IMR-90 (cell line): ENCODE measurements at regions not wholly inside any gene's neighbourhood (a gene's known extent, or its start where the extent isn't known, plus 50 kb on each side); places are given as distances from the start of the nearest gene placed in this dataset.

Source experiments
- ATAC-seq: fragments of 200-7000 bp; cut with Tn5 transposase; 2 replicates; pipeline ENCODE4 v1.9.1; 2020; ENCODE audit warnings: low read depth, mild to moderate bottlenecking, moderate library complexity
- BruUV-seq: library from RNA; stranded (reverse); fragments of 400-500 nt; replicated peaks from 2 replicates; lab custom pipeline; 2021; lab: Mats Ljungman, UMichigan
- CTCF ChIA-PET: fragments of 300-600 bp; formaldehyde crosslinking; extraction: SDS; loops from one replicate; lab custom pipeline; 2021; ENCODE audit warnings: antibody characterized with exemption; lab: Yijun Ruan, JAX
- POLR2A ChIA-PET: fragments of 300-600 bp; sonication (Branson Sonifier 250); formaldehyde crosslinking; loops from one replicate; lab custom pipeline; 2022; ENCODE audit warnings: antibody characterized with exemption; ENCODE audit not compliant: unreplicated experiment; lab: Charles Lee
- DNase-seq: peaks from one replicate; pipeline ENCODE4 v3.0.0; 2013
- H2AFZ ChIP-seq: replicated peaks from 2 replicates; pipeline ENCODE3; 2013; ENCODE audit warnings: low read length, mild to moderate bottlenecking; ENCODE audit not compliant: poor library complexity
- H2AK5ac ChIP-seq: 2 replicates; pipeline ENCODE4 v1.6.1; 2013; ENCODE audit warnings: low read depth, low read length, inconsistent platforms
- H2AK9ac ChIP-seq: replicated peaks from 2 replicates; pipeline ENCODE3; 2013; ENCODE audit warnings: mild to moderate bottlenecking, low read depth, low read length, moderate library complexity; ENCODE audit not compliant: poor library complexity
- H2BK120ac ChIP-seq: 2 replicates; pipeline ENCODE4 v1.6.1; 2013; ENCODE audit warnings: low read depth, low read length, inconsistent platforms
- H2BK15ac ChIP-seq: 3 replicates; pipeline ENCODE4 v1.6.1; 2013; ENCODE audit warnings: low read depth, low read length, inconsistent platforms
- H2BK20ac ChIP-seq: 2 replicates; pipeline ENCODE4 v1.6.1; 2013; ENCODE audit warnings: low read depth, mild to moderate bottlenecking, inconsistent platforms, low read length, moderate library complexity
- H2BK5ac ChIP-seq: 2 replicates; pipeline ENCODE4 v1.6.1; 2013; ENCODE audit warnings: mild to moderate bottlenecking, low read depth, low read length, inconsistent platforms; ENCODE audit not compliant: poor library complexity, severe bottlenecking
- H3K14ac ChIP-seq: replicated peaks from 2 replicates; pipeline ENCODE4 v1.6.1; 2013; ENCODE audit warnings: low read depth, low read length, inconsistent platforms
- H3K18ac ChIP-seq: 2 replicates; pipeline ENCODE4 v1.6.1; 2013; ENCODE audit warnings: low read depth, low read length, control low read depth
- H3K23ac ChIP-seq: 2 replicates; pipeline ENCODE4 v1.6.1; 2013; ENCODE audit warnings: low read depth, low read length, inconsistent platforms
- H3K27ac ChIP-seq: 2 replicates; pipeline ENCODE4 v1.5.1; 2013; ENCODE audit warnings: mild to moderate bottlenecking, control low read depth, low read length; ENCODE audit not compliant: insufficient read depth
- H3K27me3 ChIP-seq: 2 replicates; pipeline ENCODE4 v1.6.1; 2013; ENCODE audit warnings: low read length; ENCODE audit not compliant: control insufficient read depth, insufficient read depth
- H3K36me3 ChIP-seq: 2 replicates; pipeline ENCODE4 v1.6.1; 2013; ENCODE audit warnings: low read length, mixed read lengths; ENCODE audit not compliant: control insufficient read depth, insufficient read depth
- H3K4ac ChIP-seq: 2 replicates; pipeline ENCODE4 v1.6.1; 2013; ENCODE audit warnings: low read depth, low read length, inconsistent platforms
- H3K4me1 ChIP-seq: 2 replicates; pipeline ENCODE4 v1.6.1; 2013; ENCODE audit warnings: low read length, mixed read lengths; ENCODE audit not compliant: control insufficient read depth, insufficient read depth
- H3K4me2 ChIP-seq: 2 replicates; pipeline ENCODE4 v1.6.1; 2013; ENCODE audit warnings: low read depth, mild to moderate bottlenecking, control low read depth, low read length, moderate library complexity
- H3K4me3 ChIP-seq: 2 replicates; pipeline ENCODE4 v1.5.1; 2013; ENCODE audit warnings: low read depth, mild to moderate bottlenecking, control low read depth, low read length, moderate library complexity; ENCODE audit not compliant: insufficient read depth
- H3K56ac ChIP-seq: 2 replicates; pipeline ENCODE4 v1.6.1; 2013; ENCODE audit warnings: low read length, inconsistent platforms; ENCODE audit not compliant: insufficient read depth; ENCODE audit errors: extremely low read depth
- H3K79me1 ChIP-seq, 2 experiments: 2 replicates each; pipeline ENCODE4 v1.6.1; 2013; ENCODE audit warnings: low read length in 2 of 2, inconsistent platforms in 1 of 2, low read depth in 1 of 2
- H3K9ac ChIP-seq: 2 replicates; pipeline ENCODE4 v1.6.1; 2013; ENCODE audit warnings: low read depth, low read length, control low read depth
- H3K9me1 ChIP-seq: 2 replicates; pipeline ENCODE4 v1.6.1; 2013; ENCODE audit warnings: low read length, inconsistent platforms; ENCODE audit not compliant: insufficient read depth
- H3K9me3 ChIP-seq: 2 replicates; pipeline ENCODE4 v1.6.1; 2013; ENCODE audit warnings: low read length; ENCODE audit not compliant: control insufficient read depth, insufficient read depth
- H4K20me1 ChIP-seq: 2 replicates; pipeline ENCODE4 v1.6.1; 2013; ENCODE audit warnings: low read length, inconsistent platforms; ENCODE audit not compliant: insufficient read depth
- H4K5ac ChIP-seq: 2 replicates; pipeline ENCODE4 v1.6.1; 2013; ENCODE audit warnings: mild to moderate bottlenecking, low read depth, low read length, control low read depth
- H4K8ac ChIP-seq, 2 experiments: 2 replicates each; pipeline ENCODE4 v1.6.1; 2013; ENCODE audit warnings: low read depth in 2 of 2, low read length in 2 of 2, control low read depth in 1 of 2, inconsistent platforms in 1 of 2
- H4K91ac ChIP-seq: 2 replicates; pipeline ENCODE4 v1.6.1; 2013; ENCODE audit warnings: low read depth, low read length, inconsistent platforms; ENCODE audit not compliant: insufficient read depth
- CHD1 ChIP-seq: IDR thresholded peaks from 2 replicates; pipeline ENCODE4 v1.6.1; 2012; ENCODE audit warnings: low read depth, low read length, improper control_type of control experiment
- MAFK ChIP-seq: IDR thresholded peaks from 2 replicates; pipeline ENCODE4 v1.6.1; 2012; ENCODE audit warnings: low read depth, low read length, improper control_type of control experiment
- WGBS, 2 experiments: methylation state at CpG; one replicate each; pipeline versions ENCODE4 v1.1.5 to v1.1.7; 2013; ENCODE audit warnings: missing lambda C conversion rate in 2 of 2; ENCODE audit not compliant: insufficient read length in 1 of 2; ENCODE audit errors: extremely low coverage in 2 of 2; 5-methylcytosine and 5-hydroxymethylcytosine counted together
- dilution Hi-C: fragments of 300-500 bp; cut with HindIII; formaldehyde crosslinking; loops from one replicate; pipeline ENCODE4 v1.14.3; 2018; ENCODE audit warnings: low sequenced_read_pairs; ENCODE audit not compliant: unreplicated experiment
- in situ Hi-C: fragments of 300-500 bp; cut with MboI; formaldehyde crosslinking; loops from 3 replicates; pipeline ENCODE4 v1.14.3; 2019; ENCODE audit warnings: low sequenced_read_pairs, inconsistent platforms, mixed read lengths
- intact Hi-C: fragments of 100-400 bp; cut with micrococcal nuclease; formaldehyde crosslinking; loops from 2 replicates; pipeline ENCODE4 v1.10.0; 2022

DNA sequence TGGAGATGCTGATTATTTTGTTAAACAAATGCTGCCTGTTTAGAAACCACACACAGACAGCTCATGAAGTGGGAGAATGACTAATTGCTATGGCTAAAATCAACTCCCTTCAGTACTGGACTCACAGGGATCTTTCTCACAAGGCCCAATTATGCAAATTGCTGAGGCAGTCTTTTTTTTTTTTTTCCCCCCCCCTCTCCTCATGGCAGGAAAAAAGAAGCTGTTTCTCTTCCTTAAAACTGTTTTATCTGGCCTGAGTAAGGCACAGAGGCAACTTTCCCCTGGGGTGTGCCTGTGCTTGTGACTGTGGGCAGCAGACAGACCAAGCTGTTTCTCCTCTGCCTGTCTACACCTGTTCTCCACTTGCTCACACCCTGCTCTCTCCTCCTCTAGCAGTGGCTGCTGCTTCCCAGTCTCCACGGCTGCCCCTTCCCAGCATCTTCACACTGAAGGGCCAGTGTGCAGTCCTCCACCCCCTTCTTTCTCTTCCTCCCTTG lies 65.4 kb upstream of the STEAP1B start:
- peak overlapping the region; percentile 79; the same call in 2 of the 3 replicates for H2BK15ac ChIP-seq
- H4K8ac ChIP-seq = peak overlapping the region; percentile 36 to 39; a peak in 2 of 4 replicates
- H4K5ac ChIP-seq = peak overlapping the region; percentile 47
- ATAC-seq (no peak), DNase-seq (peak; percentile 74)
- dilution Hi-C loops = loop anchor here (25.0 kb wide), 1 partner anchor 497 kb away; no protein-coding TSS in a partner anchor
- peak overlapping the region; percentile 53 for H3K18ac ChIP-seq
- peak overlapping the region; percentile 79; the same call in 1 of the 2 replicates for H4K91ac ChIP-seq
- no TSS peak for BruUV-seq
- peak overlapping the region; percentile 53 for H3K9ac ChIP-seq
- peak overlapping the region; percentile 9; the same call in 1 of the 2 replicates for H3K4me2 ChIP-seq
- peak overlapping the region; percentile 29 for H2AFZ ChIP-seq
- H3K9me1 ChIP-seq = peaks cover 10% of the 10 kb centered on the region
- no peak overlapping the region; the same call in 1 of the 2 replicates for H3K56ac ChIP-seq
- peak overlapping the region; percentile 94 for H2AK5ac ChIP-seq
- peak overlapping the region; percentile 73 for H3K27ac ChIP-seq
- peak overlapping the region; percentile 93 for H3K4ac ChIP-seq
- peaks cover 43% of the 10 kb centered on the region for H3K4me1 ChIP-seq
- ChIA-PET CTCF (no interaction called here), POLR2A (interaction anchor here (0.5 to 1.2 kb wide), 4 partner anchors 12 to 161 kb away, joined by 3 to 9 read pairs (median 6); partner anchors contain the start of gene IL6)
- no peaks in the 10 kb centered on the region for H3K36me3 ChIP-seq
- H2AK9ac ChIP-seq = peak overlapping the region; percentile 25
- no peaks in the 10 kb centered on the region for H3K9me3 ChIP-seq
- peak overlapping the region; percentile 97 for H2BK120ac ChIP-seq
- H3K14ac ChIP-seq = peak overlapping the region; percentile 65; the same call in 1 of the 2 replicates
- no peak overlapping the region for H3K4me3 ChIP-seq
- H3K79me1 ChIP-seq = peaks cover 0 to 20% of the 10 kb centered on the region in 2 experiments; a peak in 2 of 4 replicates
- H2BK5ac ChIP-seq = peak overlapping the region; percentile 75
- no peaks in the 10 kb centered on the region for H4K20me1 ChIP-seq
- peak overlapping the region; percentile 66 for H3K23ac ChIP-seq
- WGBS, 2 experiments = 40% methylated on average over 1 of the region's 1 CpG; no CpG with 5 or more reads in 1 of the 2 experiments
- intact Hi-C loops = no loop called here
- no peaks in the 10 kb centered on the region for H3K27me3 ChIP-seq
- in situ Hi-C loops = no loop called here
- peak overlapping the region; percentile 94 for H2BK20ac ChIP-seq
- TF ChIP-seq CHD1 (no peak; the same call in 1 of the 2 replicates), MAFK (peak; percentile 92)
